ENCODE measurements at regions not wholly inside any gene's neighbourhood (a gene's known extent, or its start where the extent isn't known, plus 50 kb on each side); places are given as distances from the start of the nearest gene placed in this dataset.

- no peaks in the 10 kb centered on the region for H3K27me3 ChIP-seq (ENCODE audit: control insufficient read depth in 3 of 3, insufficient read depth in 3 of 3, low read length in 3 of 3)
- 1% methylated on average over 24 to 42 of the region's 42 CpGs for WGBS, 3 donors
- DNase-seq (peak; percentile 51 to 71), FAIRE-seq (no peak)
- no peaks in the 10 kb centered on the region for H3K9me3 ChIP-seq (ENCODE audit: control insufficient read depth in 2 of 2, insufficient read depth in 1 of 2, low read depth in 1 of 2, low read length in 1 of 2)
- H3K27ac ChIP-seq (ENCODE audit: low read depth in 1 of 3, low read length in 2 of 3): peak overlapping the region in 2 of 3 donors; percentile 82 to 89
- H3K4me1 ChIP-seq (ENCODE audit: control insufficient read depth in 3 of 3, insufficient read depth in 2 of 3, low read depth in 1 of 3, low read length in 2 of 3): peaks cover 0 to 23% (median 0%) of the 10 kb centered on the region in 3 donors
- peak overlapping the region in 2 of 3 donors; percentile 46 to 59 for H3K4me3 ChIP-seq (ENCODE audit: low read depth in 1 of 3, low read length in 3 of 3)
- H3K36me3 ChIP-seq (ENCODE audit: control insufficient read depth in 3 of 3, insufficient read depth in 2 of 3, low read depth in 1 of 3, low read length in 3 of 3): no peaks in the 10 kb centered on the region
Observed at GRCh38 chr10:78973901-78974616, 94.7 kb upstream of the ZMIZ1 start.

GRCh38 chr10:78974617-78975317, 94.0 kb upstream of the ZMIZ1 start:
- no peak for FAIRE-seq
- no peaks in the 10 kb centered on the region for H3K27me3 ChIP-seq (ENCODE audit: control insufficient read depth in 3 of 3, insufficient read depth in 3 of 3, low read length in 3 of 3)
- H3K4me1 ChIP-seq (ENCODE audit: control insufficient read depth in 3 of 3, insufficient read depth in 2 of 3, low read depth in 1 of 3, low read length in 2 of 3): peaks cover 0 to 23% (median 0%) of the 10 kb centered on the region in 3 donors
- peak overlapping the region in 1 of 3 donors; percentile 46 for H3K4me3 ChIP-seq (ENCODE audit: low read depth in 1 of 3, low read length in 3 of 3)
- H3K36me3 ChIP-seq (ENCODE audit: control insufficient read depth in 3 of 3, insufficient read depth in 2 of 3, low read depth in 1 of 3, low read length in 3 of 3): no peaks in the 10 kb centered on the region
- peak; percentile 51 to 68 for DNase-seq
- 20 to 33% (median 30%) methylated on average over 15 of the region's 15 CpGs for WGBS, 3 donors
- peak overlapping the region in 2 of 3 donors; percentile 82 to 89 for H3K27ac ChIP-seq (ENCODE audit: low read depth in 1 of 3, low read length in 2 of 3)
- no peaks in the 10 kb centered on the region for H3K9me3 ChIP-seq (ENCODE audit: control insufficient read depth in 2 of 2, insufficient read depth in 1 of 2, low read depth in 1 of 2, low read length in 1 of 2)

GRCh38 chr10:78975926-78976325, 92.8 kb upstream of the ZMIZ1 start:
- WGBS, 3 donors: 84 to 98% (median 94%) methylated on average over 5 of the region's 5 CpGs
- H3K27ac ChIP-seq (ENCODE audit: low read depth in 1 of 3, low read length in 2 of 3): no peak overlapping the region
- peaks cover 0 to 23% (median 0%) of the 10 kb centered on the region in 3 donors for H3K4me1 ChIP-seq (ENCODE audit: control insufficient read depth in 3 of 3, insufficient read depth in 2 of 3, low read depth in 1 of 3, low read length in 2 of 3)
- no peaks in the 10 kb centered on the region for H3K36me3 ChIP-seq (ENCODE audit: control insufficient read depth in 3 of 3, insufficient read depth in 2 of 3, low read depth in 1 of 3, low read length in 3 of 3)
- no peaks in the 10 kb centered on the region for H3K27me3 ChIP-seq (ENCODE audit: control insufficient read depth in 3 of 3, insufficient read depth in 3 of 3, low read length in 3 of 3)
- H3K9me3 ChIP-seq (ENCODE audit: control insufficient read depth in 2 of 2, insufficient read depth in 1 of 2, low read depth in 1 of 2, low read length in 1 of 2): no peaks in the 10 kb centered on the region
- DNase-seq: no peak
- FAIRE-seq: no peak
- H3K4me3 ChIP-seq (ENCODE audit: low read depth in 1 of 3, low read length in 3 of 3): no peak overlapping the region

GRCh38 chr10:78976825-78977755, 91.7 kb upstream of the ZMIZ1 start:
- Histone ChIP-seq H3K4me3 (ENCODE audit: low read depth in 1 of 3, low read length in 3 of 3) (no peak overlapping the region), H3K27me3 (ENCODE audit: control insufficient read depth in 3 of 3, insufficient read depth in 3 of 3, low read length in 3 of 3) (no peaks in the 10 kb centered on the region), H3K9me3 (ENCODE audit: control insufficient read depth in 2 of 2, insufficient read depth in 1 of 2, low read depth in 1 of 2, low read length in 1 of 2) (no peaks in the 10 kb centered on the region), H3K27ac (ENCODE audit: low read depth in 1 of 3, low read length in 2 of 3) (no peak overlapping the region), H3K4me1 (ENCODE audit: control insufficient read depth in 3 of 3, insufficient read depth in 2 of 3, low read depth in 1 of 3, low read length in 2 of 3) (peaks cover 0 to 23% (median 0%) of the 10 kb centered on the region in 3 donors), H3K36me3 (ENCODE audit: control insufficient read depth in 3 of 3, insufficient read depth in 2 of 3, low read depth in 1 of 3, low read length in 3 of 3) (no peaks in the 10 kb centered on the region)
- FAIRE-seq (no peak), DNase-seq (no peak)
- WGBS, 3 donors: 85 to 91% (median 88%) methylated on average over 13 of the region's 13 CpGs

DNA sequence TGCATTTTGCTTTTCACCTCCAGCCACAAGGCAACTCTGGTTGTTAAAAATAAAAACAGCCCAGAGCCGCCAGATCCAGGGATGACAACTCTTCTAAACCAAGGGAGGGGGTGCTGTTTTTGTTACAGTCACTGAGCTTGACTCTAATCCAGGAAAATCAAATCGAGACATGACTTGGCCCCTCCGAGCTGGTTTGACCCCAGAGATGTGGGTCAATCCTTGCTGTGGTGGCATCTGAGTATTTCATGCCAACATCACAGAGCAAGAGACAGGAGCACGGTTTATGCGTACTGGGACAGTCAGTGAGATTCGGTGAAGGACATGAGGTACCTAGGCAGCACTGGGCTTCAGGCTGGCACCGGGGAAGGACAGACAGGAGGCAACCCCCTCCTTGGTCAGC, 88.8 kb upstream of the ZMIZ1 start:
- H3K36me3 ChIP-seq (ENCODE audit: control insufficient read depth in 3 of 3, insufficient read depth in 2 of 3, low read depth in 1 of 3, low read length in 3 of 3): no peaks in the 10 kb centered on the region
- no peak overlapping the region for H3K4me3 ChIP-seq (ENCODE audit: low read depth in 1 of 3, low read length in 3 of 3)
- H3K27ac ChIP-seq (ENCODE audit: low read depth in 1 of 3, low read length in 2 of 3): no peak overlapping the region
- no peaks in the 10 kb centered on the region for H3K27me3 ChIP-seq (ENCODE audit: control insufficient read depth in 3 of 3, insufficient read depth in 3 of 3, low read length in 3 of 3)
- H3K4me1 ChIP-seq (ENCODE audit: control insufficient read depth in 3 of 3, insufficient read depth in 2 of 3, low read depth in 1 of 3, low read length in 2 of 3): peaks cover 0 to 2% (median 0%) of the 10 kb centered on the region in 3 donors
- no peak for FAIRE-seq
- DNase-seq: no peak
- WGBS, 3 donors: 84 to 93% (median 89%) methylated on average over 7 of the region's 7 CpGs
- no peaks in the 10 kb centered on the region for H3K9me3 ChIP-seq (ENCODE audit: control insufficient read depth in 2 of 2, insufficient read depth in 1 of 2, low read depth in 1 of 2, low read length in 1 of 2)

GRCh38 chr10:78980354-78980753, 88.4 kb upstream of the ZMIZ1 start:
- H3K27me3 ChIP-seq (ENCODE audit: control insufficient read depth in 3 of 3, insufficient read depth in 3 of 3, low read length in 3 of 3): no peaks in the 10 kb centered on the region
- no peak for FAIRE-seq
- H3K4me1 ChIP-seq (ENCODE audit: control insufficient read depth in 3 of 3, insufficient read depth in 2 of 3, low read depth in 1 of 3, low read length in 2 of 3): no peaks in the 10 kb centered on the region
- H3K27ac ChIP-seq (ENCODE audit: low read depth in 1 of 3, low read length in 2 of 3): no peak overlapping the region
- no peaks in the 10 kb centered on the region for H3K36me3 ChIP-seq (ENCODE audit: control insufficient read depth in 3 of 3, insufficient read depth in 2 of 3, low read depth in 1 of 3, low read length in 3 of 3)
- H3K4me3 ChIP-seq (ENCODE audit: low read depth in 1 of 3, low read length in 3 of 3): no peak overlapping the region
- DNase-seq: no peak
- H3K9me3 ChIP-seq (ENCODE audit: control insufficient read depth in 2 of 2, insufficient read depth in 1 of 2, low read depth in 1 of 2, low read length in 1 of 2): no peaks in the 10 kb centered on the region
- WGBS, 3 donors: 82 to 90% (median 83%) methylated on average over 9 of the region's 9 CpGs

DNA sequence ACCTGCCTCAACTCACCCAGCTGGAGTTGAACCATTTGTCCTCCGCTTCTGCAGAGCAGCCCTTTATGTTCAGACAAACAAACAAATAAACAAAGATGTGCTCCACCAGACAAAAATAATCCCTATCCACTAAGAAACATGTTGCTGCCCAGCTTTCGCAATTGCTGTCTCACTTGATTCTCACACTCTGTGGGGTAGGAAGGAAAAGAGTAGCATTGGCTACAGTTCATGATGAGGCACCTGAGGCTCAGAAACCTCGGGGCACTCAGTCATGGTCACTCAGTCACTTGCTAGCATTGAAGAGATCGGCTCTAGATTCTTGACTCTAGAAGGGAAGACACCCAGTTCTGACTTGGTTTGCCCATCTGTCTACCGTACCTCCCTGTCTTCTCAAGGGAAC, 88.0 kb upstream of the ZMIZ1 start:
- Histone ChIP-seq H3K4me1 (ENCODE audit: control insufficient read depth in 3 of 3, insufficient read depth in 2 of 3, low read depth in 1 of 3, low read length in 2 of 3) (no peaks in the 10 kb centered on the region), H3K9me3 (ENCODE audit: control insufficient read depth in 2 of 2, insufficient read depth in 1 of 2, low read depth in 1 of 2, low read length in 1 of 2) (no peaks in the 10 kb centered on the region), H3K27ac (ENCODE audit: low read depth in 1 of 3, low read length in 2 of 3) (no peak overlapping the region), H3K36me3 (ENCODE audit: control insufficient read depth in 3 of 3, insufficient read depth in 2 of 3, low read depth in 1 of 3, low read length in 3 of 3) (no peaks in the 10 kb centered on the region), H3K4me3 (ENCODE audit: low read depth in 1 of 3, low read length in 3 of 3) (no peak overlapping the region), H3K27me3 (ENCODE audit: control insufficient read depth in 3 of 3, insufficient read depth in 3 of 3, low read length in 3 of 3) (no peaks in the 10 kb centered on the region)
- WGBS, 3 donors: 80 to 90% (median 82%) methylated on average over 5 of the region's 5 CpGs
- DNase-seq (no peak), FAIRE-seq (no peak)

- no peak for FAIRE-seq
- no peak for DNase-seq
- Histone ChIP-seq H3K9me3 (ENCODE audit: control insufficient read depth in 2 of 2, insufficient read depth in 1 of 2, low read depth in 1 of 2, low read length in 1 of 2) (no peaks in the 10 kb centered on the region), H3K4me1 (ENCODE audit: control insufficient read depth in 3 of 3, insufficient read depth in 2 of 3, low read depth in 1 of 3, low read length in 2 of 3) (no peaks in the 10 kb centered on the region), H3K36me3 (ENCODE audit: control insufficient read depth in 3 of 3, insufficient read depth in 2 of 3, low read depth in 1 of 3, low read length in 3 of 3) (no peaks in the 10 kb centered on the region), H3K27ac (ENCODE audit: low read depth in 1 of 3, low read length in 2 of 3) (no peak overlapping the region), H3K4me3 (ENCODE audit: low read depth in 1 of 3, low read length in 3 of 3) (no peak overlapping the region), H3K27me3 (ENCODE audit: control insufficient read depth in 3 of 3, insufficient read depth in 3 of 3, low read length in 3 of 3) (no peaks in the 10 kb centered on the region)
- WGBS, 3 donors: 80 to 85% (median 84%) methylated on average over 6 of the region's 6 CpGs
Observed at GRCh38 chr10:78981257-78981969, 87.4 kb upstream of the ZMIZ1 start.
